ENCODE measurements at regions not wholly inside any gene's neighbourhood (a gene's known extent, or its start where the extent isn't known, plus 50 kb on each side); places are given as distances from the start of the nearest gene placed in this dataset.

DNA sequence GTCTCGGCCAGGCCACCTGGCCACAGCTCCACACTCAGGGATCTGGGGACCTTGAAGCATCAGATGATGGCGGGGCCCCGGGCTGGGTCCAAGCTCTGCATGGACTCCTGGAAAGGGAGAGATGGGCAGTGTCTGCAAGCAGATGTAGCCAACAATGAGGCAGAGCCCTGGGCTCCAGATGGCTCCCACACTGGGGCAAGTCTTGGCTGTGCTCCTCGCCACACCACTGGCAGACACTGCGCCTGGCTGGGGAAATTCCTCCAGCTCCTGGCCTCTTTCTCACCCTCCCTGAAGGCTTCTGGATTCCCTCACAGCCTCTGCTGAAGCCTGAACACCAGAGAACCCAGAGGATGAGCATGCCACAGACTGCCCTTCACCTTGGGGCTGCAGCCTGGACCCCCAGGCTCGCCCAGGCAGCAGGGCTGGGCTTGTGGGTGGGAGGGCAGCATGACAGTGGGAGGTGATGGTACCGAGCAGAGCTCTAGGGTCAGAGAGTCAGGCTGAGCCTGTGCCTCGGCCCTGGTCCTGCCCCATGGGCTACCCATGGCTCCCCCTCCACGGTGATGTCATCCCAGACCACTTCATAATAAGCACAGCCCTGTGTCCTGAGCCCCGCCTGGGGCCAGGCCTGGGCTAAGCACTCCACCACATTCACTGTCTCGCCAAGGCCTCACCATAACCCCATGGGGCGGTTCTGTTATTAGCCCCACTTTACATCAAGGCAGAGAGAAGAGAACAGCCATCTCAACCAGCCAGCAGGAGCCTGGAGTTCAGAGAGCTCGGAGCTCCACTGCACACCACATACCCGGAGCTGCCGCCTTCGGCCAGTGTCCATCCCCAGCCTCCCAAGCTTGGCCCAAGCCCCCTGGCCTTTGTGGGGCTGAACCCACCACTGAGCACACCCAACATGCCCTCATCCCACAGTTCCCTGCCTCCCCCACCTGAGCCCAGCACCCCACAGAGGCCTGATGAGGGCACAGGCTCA, 62.2 kb upstream of the ADAMTS2 start:
- FAIRE-seq (no peak), DNase-seq (ENCODE audit: low read depth, low spot score) (no peak)
- Histone ChIP-seq H3K27me3 (ENCODE audit: control insufficient read depth in 2 of 2, insufficient read depth in 2 of 2, low read length in 2 of 2) (no peaks in the 10 kb centered on the region), H3K79me2 (ENCODE audit: control insufficient read depth, insufficient read depth, low read length) (no peaks in the 10 kb centered on the region), H3K9me1 (replicated peaks; ENCODE audit: control insufficient read depth, extremely low read depth, insufficient read depth, low read length) (no peaks in the 10 kb centered on the region), H3K27ac (ENCODE audit: insufficient read depth, low read depth, low read length) (no peak overlapping the region), H3K9ac (replicated peaks; ENCODE audit: extremely low read depth, insufficient read depth, low read length) (no peak overlapping the region), H3K36me3 (ENCODE audit: control insufficient read depth in 2 of 2, extremely low read depth in 1 of 2, insufficient read depth in 2 of 2, low read length in 2 of 2) (no peaks in the 10 kb centered on the region), H4K20me1 (replicated peaks; ENCODE audit: control insufficient read depth, extremely low read depth, insufficient read depth, low read length) (no peaks in the 10 kb centered on the region), H3K4me3 (replicated peaks in 1 of 3; ENCODE audit: insufficient read depth in 1 of 3, low read depth in 1 of 3, low read length in 3 of 3) (no peak overlapping the region), H3K4me1 (ENCODE audit: control insufficient read depth, extremely low read depth, insufficient read depth, low read length) (no peaks in the 10 kb centered on the region), H3K4me2 (ENCODE audit: insufficient read depth, low read length) (no peak overlapping the region), H3K9me3 (replicated peaks; ENCODE audit: control insufficient read depth, insufficient read depth, low read length) (peaks cover 9% of the 10 kb centered on the region), H2AFZ (ENCODE audit: low read depth, low read length) (no peak overlapping the region)
- dilution Hi-C loops (cut with MboI; ENCODE audit: extremely low pct_ligation_motif_present, low sequenced_read_pairs) (no loop called here), intact Hi-C loops (cut with micrococcal nuclease) (no loop called here)
- BruUV-seq (replicated peaks): no TSS peak
- ChIA-PET CTCF (no interaction called here), POLR2A (no interaction called here)
- TF ChIP-seq, protein P1, sequence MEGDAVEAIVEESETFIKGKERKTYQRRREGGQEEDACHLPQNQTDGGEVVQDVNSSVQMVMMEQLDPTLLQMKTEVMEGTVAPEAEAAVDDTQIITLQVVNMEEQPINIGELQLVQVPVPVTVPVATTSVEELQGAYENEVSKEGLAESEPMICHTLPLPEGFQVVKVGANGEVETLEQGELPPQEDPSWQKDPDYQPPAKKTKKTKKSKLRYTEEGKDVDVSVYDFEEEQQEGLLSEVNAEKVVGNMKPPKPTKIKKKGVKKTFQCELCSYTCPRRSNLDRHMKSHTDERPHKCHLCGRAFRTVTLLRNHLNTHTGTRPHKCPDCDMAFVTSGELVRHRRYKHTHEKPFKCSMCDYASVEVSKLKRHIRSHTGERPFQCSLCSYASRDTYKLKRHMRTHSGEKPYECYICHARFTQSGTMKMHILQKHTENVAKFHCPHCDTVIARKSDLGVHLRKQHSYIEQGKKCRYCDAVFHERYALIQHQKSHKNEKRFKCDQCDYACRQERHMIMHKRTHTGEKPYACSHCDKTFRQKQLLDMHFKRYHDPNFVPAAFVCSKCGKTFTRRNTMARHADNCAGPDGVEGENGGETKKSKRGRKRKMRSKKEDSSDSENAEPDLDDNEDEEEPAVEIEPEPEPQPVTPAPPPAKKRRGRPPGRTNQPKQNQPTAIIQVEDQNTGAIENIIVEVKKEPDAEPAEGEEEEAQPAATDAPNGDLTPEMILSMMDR (IDR thresholded peaks at IDR 0.05; ENCODE audit: extremely low read depth in 1 of 2, insufficient read depth in 1 of 2, low read depth in 1 of 2, low read length in 2 of 2): no peak
- TF ChIP-seq FOS (IDR thresholded peaks at IDR 0.05; ENCODE audit: borderline replicate concordance, insufficient read depth, low read length): no peak

Measured in endothelial cell of umbilical vein (primary cell).